Renal cortex interstitium (tissue), 11 donors: ENCODE measurements at regions not wholly inside any gene's neighbourhood (a gene's known extent, or its start where the extent isn't known, plus 50 kb on each side); places are given as distances from the start of the nearest gene placed in this dataset.

Source experiments
- DNase-seq, 11 donors: peaks; one replicate each; pipeline ENCODE4 v3.0.0-alpha.2; 2013; ENCODE audit warnings: low read depth in 9 of 11, low spot score in 4 of 11; ENCODE audit errors: extremely low read depth in 1 of 11

DNA sequence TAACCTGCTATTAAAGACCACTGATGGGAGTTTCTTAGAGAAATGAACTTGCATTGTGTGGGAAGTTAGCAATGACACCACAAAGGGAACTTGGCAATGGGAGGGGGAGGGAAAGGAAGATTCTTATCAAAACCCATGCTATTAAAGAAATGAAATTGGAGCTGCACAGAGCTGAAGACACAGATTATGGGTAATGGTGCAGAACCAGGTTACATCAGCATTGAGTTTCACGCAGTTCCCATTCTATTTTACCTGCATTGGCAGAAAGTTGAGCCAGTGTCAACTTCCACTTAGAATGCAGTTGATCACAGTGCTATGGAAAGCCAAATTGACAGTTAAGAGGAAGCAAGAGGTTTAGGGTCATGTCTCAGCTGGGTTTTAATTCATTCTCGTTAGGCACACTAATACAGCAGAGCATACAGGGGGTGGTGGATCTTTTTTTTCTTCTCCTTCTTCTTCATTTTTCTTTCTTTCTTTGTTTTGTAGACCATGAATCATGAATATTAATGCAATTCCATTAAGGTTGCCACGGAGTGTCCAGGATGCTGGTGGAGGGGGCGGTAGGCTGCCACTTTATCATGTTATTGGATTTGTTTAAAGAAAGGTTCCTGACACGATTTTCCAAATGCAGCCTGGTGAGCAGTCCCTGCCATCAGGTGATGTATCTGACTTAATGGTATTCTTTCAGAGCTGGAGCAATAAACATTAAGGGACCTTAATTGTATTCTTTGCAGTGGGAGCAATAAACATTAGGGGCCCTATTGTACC is 1092.0 kb upstream of the MAP3K7 start:
- peak in 5 of 11 donors; percentile 9 to 61 (median 31) for DNase-seq

DNA sequence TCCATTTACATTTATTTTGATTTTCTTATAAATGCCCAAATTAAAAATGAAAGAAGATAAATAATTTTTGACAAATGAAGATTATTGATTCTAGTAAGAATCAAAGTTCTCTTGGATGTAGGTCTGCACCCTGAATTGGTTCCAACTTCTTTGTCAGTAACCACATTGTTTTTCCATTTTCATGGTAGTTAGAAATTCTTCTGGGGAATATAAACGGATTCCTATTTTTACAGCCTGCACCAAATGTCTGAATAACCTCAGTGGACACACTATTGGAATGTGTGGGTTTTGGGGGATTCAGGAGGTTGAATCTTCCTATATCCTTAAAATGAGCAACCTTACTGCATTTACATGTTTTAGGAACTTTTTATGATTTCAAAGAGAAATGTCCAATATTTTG is 1085.3 kb upstream of the MAP3K7 start:
- no peak for DNase-seq

DNA sequence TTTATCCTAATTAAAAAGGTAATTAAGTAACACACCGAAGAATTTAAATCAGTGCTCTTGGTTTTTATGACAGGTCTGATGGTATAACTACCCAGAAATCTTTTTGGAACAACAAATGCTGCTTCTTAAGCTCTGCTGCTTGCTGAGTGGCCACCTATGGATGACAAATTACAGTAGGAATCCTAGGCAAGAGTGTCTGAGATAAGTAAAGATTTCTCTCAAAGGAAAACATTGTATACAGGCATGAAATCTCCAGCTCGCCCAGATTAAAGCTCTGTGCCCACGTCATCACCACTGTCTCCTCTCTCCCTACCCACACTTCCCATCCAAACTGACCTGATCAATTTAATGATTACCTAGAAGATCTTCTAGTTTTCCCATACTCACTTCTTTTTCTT is 1083.0 kb upstream of the MAP3K7 start:
- DNase-seq: no peak

DNA sequence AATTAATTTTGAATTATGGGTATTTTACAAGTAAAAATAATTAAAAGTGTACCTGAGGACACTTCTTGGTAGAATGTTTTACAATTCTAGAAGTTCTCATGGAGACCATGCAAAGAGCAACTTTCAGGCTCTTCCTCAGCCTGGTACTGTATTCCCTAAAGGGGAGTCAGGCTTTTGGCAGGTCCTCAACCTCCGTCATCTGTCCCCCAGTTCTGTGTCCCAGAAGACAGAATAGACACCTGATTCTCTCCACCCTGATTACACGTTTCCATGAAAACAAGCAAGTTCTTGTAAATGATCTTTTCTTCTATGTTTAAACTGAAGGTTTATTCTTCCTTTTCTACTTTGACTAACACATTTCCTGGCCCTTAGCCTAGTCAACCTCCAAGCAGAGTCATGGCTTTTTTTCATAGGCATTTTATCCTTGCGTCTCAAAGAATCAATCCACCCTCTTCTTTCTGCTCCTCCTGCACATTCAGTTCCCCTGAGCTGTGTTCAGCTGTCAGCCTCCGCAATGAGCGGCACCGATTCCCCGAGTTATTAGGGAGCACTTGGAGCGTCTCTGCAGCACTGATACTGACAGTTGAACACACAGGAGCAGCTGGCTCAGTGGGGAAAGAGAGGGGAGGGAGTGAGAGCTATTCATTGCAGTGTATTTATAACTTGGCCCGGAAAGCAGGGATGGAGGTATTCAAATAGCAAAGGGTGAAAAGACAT is 1082.4 kb upstream of the MAP3K7 start:
- no peak for DNase-seq

DNA sequence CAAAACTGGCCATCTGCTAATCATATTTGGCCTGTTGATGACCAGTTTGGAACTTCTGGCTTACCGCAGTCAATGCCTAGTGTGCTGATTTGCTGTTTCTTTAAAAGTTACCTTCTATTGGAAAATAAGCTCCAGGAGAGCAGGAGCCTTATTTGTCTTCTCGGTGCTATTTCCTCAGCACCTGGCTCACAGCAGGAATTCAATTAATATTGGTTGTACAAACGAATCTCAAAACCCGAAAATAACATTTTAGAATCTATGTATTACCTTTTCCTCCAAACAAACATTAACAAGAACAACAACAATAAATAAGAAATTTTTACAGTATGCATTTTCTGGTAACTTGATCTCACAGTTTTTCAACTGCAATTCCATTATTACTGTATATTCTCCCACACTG is 1080.7 kb upstream of the MAP3K7 start:
- DNase-seq: no peak

DNA sequence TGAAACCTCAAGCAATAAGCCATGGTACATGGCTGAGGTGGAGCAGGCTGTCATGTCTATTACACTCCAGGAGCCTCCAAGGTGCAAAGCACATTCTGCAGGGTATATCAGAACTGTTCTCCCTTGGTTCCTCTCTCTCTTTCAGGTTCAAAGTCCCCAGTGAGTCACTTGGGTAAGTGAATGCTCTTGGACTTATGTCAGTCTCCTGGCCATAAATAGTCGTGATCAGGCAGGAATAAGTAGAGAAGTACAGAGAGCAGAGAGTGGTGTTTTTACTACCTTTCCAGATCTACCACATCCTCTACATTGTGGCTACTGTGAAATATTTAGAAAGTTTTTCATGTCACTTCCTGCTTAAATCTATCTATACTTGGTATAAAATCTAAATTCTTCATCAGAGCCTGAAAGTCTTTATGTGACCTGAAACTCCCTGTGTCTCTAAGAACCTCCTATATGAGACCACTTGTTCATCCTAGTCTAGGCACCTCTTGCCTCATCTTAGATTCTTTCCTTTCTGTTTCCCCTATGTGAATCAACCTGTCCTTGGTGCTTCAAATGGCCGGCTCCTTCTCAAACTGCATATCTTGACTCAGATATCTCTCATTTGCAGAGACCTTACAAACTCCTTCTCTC is 1077.6 kb upstream of the MAP3K7 start:
- DNase-seq: no peak

DNA sequence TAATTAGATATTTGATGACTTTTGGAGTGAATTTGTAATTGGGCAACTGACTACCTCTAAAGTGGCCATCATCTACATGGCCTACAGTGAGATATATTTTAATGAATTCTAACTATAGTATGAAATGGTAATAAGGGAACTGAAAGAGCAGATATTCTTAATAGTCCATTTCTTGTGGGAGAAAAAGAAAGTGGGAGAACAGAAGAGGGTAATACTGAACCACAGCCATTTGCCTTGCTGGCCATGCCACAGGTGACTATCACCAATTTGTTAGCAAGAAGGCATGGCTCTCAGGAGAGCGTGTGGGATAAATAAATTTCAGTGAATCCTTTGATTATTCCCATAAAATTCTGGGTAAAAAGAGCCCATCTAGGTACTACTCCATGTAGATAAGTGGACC is 1074.0 kb upstream of the MAP3K7 start:
- no peak for DNase-seq

DNA sequence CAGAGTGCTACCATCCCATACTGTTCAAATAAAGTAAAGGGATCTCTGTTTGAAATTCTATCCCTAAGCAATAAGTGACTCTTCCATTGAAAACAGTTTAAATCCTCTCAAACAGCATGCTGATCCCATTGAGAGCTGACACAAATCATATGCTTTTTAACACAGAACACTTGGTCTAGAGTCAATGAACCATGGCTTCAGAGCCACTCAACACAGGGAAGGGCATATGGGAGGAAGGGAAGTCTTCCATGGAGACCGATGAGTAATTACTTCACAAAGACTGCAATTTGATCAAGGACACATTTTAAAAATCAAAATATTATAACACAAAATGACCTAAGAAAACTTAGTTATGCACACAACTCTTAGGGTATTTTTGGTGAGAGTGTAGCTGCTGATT is 1073.0 kb upstream of the MAP3K7 start:
- peak in 3 of 11 donors; percentile 8 to 28 (median 21) for DNase-seq

DNA sequence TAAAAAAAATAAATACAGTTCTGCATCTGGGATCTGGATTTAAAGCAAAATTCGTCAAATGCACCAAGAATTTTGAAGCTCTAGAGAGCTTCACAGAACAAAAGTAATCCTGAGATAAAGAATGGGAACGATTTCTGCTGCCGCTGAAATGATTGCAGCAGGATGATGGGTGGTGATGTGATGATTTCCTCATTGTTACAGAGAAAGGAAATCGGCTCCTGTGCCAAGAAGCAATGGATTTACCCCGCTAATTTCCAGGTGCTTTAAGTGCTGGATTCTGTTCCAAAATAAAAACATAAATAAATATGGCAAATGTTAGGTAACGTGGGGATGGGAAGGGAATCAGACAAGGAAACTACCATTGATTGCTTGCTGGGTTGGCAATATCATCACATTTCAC is 1067.9 kb upstream of the MAP3K7 start:
- no peak for DNase-seq

DNA sequence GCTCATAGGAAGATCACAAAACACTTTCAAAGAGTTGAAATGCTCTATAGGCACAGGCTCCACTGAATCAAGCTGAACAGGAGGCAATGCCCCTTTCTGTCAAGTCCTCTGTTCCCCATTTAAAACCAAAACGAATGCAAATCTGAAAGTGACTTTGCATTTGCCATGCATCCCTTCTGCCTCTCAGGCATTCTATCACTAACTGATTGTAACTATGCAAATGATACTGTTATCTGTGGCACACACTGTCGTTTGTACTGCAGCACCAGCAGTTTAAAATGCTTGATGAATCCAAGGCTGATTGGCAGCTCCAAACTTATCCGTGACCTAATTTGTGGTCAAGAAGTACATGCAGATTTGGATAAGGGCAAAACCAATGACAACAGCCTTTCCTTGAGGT is 1067.5 kb upstream of the MAP3K7 start:
- DNase-seq: no peak

DNA sequence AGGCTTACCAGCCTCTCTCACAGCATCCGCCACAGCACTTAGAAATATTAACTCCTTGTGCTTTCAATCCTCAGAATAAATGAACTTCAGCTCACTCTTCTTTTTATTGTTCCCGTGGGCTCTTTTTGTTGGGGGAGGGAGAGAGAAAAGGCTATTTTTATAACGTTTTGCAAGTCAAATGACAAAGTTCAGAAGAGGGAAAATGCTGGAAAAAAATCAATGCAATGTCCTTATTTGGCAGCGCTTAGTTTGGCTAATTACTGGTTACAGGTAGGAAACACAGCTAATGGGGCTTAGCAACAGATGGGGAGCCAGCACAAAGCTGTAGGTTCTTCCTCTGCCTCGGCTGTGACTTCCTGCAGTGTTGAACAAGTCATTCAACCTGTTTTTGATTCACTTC is 1067.0 kb upstream of the MAP3K7 start:
- DNase-seq: no peak

DNA sequence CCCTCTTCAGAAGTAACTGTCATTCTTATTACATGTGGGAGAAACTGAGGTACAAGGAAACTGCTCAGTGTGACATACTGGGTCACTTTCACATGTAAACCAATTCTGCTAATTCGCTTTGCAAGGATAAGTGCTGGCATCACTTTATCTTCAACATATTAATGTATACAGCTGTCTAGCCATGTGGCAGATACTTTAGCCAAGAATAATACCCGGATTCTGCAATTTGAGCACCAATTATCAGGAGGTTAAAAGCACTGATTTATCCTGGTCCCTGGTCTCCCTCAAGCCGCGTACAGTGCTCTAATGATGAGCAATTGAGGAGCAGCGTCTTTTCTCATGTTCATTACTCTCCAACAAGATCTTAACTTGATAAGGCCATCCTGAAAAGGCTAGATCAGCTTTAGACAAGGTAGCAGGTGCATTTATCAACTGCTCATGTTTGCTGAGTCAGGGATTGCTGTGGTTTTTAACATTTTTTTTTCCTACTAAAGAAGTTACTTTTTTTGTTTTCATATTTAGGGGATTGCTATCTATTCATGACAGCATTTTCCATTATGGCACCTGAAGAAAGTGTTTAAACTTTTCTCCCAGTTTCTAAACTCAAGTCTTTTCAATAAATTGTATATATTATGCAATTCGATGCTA is 1066.3 kb upstream of the MAP3K7 start:
- no peak for DNase-seq

DNA sequence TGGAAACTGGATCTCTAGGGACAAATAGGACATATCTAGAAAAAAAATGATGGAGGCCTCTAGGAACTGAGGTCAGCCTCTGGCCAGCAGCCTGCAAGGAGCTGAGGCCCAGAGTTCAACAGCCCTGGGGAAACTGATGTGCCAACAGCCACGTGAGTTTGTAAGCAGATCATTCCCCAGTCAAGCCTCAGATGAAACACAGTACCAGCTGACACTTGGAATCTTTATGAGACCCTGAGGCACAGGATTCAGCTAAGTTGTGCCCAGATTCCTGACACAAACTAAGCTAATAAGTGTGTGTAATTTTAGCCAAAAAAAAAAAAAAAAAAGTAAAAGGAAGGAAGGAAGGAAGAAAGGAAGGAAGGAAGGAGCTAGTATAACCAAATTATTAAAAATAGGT is 1059.8 kb upstream of the MAP3K7 start:
- DNase-seq: no peak

DNA sequence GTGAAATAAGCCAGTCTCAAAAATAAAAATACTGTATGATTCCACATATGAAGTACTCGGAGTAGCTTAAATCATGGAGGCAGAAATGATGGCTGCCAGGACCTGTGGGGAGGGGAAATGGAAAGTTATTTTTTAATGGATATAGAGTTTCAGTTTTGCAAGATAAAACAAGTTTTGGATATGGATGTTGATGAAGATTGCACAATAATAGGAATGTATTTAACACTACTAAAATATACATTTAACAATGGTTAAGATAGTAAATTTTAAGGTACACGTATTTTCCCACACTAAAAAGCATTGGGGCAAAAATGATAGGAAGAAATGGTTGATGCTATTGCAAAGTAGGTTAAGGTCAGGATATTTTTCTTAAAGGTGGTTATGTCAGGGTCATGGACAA is 1058.9 kb upstream of the MAP3K7 start:
- DNase-seq: no peak

DNA sequence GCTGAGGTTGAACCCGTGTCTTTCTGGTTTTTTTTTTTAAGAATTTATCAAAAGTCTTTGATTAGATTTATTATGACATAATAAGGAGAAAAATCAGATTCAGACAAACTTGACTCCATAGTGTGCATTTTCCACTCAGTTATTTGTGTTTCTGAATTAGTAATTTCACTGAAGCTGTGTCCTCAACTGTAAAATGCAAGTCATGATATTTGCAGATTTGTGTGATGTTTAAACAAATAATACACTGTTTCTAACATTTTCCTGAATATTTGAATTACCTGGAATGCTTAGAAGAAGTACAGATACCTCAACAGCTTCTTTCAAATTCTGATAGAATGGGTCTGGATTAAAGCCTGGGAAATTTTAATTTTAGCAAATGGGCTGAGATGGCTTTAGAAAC is 1050.3 kb upstream of the MAP3K7 start:
- no peak for DNase-seq

DNA sequence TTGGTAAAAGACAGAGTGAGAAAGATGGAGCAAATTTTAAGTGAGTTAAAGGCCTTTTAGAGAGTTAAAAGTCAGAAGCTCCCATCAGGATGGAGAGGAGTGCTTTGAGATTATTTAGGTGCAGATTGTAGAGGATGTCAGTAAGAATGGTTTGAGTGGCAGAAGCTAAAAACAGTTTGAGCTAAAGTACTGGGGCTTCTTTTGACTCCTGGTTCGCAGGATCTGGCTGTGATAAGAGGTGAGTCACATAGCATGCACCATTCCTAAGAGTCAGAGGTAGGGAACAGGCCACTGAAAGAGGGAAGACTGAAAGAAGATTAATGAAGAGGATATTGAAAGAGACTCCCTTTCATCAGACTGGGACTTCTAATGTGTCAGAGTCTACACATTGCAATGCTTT is 1047.9 kb upstream of the MAP3K7 start:
- no peak for DNase-seq

DNA sequence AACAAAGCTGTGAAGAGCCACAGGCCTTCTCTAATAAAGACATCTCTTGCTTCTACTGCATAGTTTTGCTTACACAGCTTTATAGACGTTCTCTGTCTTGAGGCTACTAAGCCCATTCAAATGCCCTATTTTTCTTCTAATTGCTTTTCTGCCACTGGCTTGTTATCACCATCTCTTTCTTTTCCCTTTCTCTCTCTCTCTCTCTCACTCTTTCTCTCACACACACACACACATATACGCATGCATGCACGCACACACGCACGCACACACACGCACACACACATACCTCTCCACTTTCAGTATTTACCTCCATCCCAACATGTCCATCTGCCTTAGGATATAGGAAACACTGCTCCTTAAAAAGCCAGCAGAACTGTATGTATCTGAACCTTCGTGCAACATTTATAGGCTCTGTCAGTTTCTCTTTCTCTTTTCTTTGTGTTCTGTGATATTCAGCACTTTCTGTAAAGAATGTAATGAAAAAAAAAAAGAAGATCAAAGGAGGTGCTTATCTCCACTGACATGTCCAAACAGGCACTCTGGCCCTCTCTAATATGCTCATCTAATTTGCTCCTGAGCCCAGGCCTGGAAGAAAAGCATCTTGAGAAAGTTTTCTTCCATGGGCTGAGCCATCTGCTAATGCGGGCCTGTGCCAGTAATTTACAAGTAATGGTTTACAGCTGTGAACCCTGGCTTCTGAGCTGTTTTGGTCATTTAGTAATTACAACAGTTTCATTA is 1046.7 kb upstream of the MAP3K7 start:
- peak in 4 of 11 donors; percentile 4 to 7 (median 4) for DNase-seq

DNA sequence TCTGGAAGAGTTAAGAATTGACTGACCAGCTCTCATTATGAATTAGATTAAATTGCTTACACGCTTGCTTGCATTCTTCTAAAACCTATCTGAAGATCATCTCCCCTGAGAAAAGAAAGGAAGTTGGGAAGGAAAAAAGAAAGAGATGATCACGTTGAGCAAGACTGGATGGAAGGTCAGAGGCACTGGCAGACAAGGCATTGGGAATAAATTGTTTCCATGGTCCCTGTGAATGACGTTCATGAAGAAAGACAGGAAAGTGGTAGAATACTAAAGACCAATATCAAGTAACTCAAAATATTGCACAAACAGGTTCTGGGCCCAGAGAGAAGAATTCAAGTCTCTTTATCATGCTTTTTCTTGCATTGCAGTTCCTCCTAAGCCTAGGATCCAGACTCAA is 1045.4 kb upstream of the MAP3K7 start:
- DNase-seq: no peak

DNA sequence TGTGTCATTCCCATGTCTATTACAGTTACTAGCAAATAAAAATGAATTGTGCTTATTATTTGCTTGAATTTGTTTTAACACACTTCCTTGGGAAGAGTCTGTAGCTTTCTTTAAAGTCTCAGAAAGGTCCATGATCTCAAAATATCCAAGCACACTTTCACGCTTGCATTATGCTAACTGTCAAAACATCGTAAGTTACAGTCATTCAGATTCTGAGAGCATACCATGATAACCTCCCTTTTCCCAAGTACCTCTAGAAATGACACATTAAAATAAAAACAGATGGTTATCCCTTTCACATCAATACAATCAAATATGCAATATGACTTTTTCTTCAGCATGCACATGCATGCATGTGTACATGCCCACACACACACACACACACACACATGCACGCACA is 1044.4 kb upstream of the MAP3K7 start:
- DNase-seq: no peak
